8988T (cell line): ENCODE measurements at regions not wholly inside any gene's neighbourhood (a gene's known extent, or its start where the extent isn't known, plus 50 kb on each side); places are given as distances from the start of the nearest gene placed in this dataset.

Experiments used
- DNase-seq: peaks from one replicate; pipeline ENCODE4 v3.0.0; 2011

DNA sequence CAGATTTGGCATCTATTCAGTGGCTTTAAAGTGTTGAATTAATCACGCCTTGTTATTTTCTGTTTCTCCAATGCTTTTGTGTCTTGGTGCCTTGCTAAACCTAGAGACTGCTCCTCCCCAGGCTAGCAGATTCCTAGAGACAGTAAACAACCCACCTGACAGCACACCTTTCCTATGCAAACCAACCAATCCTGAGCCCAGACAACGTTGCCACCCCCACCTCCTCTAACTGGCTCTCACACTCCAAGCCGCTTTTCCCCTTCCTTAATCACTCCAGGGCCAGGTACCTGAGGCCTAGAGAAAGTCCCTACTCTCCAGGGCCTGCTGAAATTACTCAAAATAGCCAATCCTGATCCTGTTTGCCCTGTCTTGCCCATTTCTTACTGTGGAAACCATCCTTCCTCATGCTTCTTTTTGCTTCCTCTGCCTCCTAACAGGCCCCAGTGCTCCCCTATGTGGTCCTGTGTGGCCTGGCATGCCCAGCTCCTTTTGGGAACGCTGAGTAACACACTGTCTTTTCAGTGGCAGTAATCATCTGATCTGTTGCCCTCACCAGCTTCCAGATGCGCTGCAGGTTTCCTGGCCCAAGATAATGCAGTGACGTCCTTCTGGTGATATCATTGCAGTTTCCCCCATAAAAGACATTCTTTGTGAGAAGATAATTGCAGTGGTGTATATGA is 53.4 kb downstream of the GAS1 start:
- DNase-seq = no peak

- DNase-seq = no peak
These were observed 54.7 kb downstream of the GAS1 start for GRCh38 chr9:86892576-86892975.

- no peak for DNase-seq
These were observed 55.3 kb downstream of the GAS1 start for GRCh38 chr9:86891886-86892437.

DNA sequence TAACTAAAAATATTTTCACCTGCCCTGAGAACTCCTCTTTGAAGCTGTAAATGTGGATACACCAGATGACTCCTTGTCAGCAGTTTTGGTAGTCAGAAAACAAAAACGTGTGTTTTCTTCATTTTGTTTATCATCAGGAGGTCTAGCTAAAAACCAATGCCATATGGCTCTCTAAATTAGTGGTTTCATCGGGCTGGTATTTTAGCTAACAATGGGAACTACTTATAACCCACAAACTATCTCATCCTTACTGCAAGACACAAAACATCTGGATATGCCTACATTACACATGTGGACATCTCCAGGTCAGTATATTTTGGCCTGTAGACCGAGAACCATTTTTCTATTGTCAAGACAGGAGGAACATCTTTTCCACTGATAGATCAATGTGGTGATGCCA is 56.2 kb downstream of the GAS1 start:
- DNase-seq = no peak

GRCh38 chr9:86885232-86885631 is 62.1 kb downstream of the GAS1 start:
- no peak for DNase-seq

DNA sequence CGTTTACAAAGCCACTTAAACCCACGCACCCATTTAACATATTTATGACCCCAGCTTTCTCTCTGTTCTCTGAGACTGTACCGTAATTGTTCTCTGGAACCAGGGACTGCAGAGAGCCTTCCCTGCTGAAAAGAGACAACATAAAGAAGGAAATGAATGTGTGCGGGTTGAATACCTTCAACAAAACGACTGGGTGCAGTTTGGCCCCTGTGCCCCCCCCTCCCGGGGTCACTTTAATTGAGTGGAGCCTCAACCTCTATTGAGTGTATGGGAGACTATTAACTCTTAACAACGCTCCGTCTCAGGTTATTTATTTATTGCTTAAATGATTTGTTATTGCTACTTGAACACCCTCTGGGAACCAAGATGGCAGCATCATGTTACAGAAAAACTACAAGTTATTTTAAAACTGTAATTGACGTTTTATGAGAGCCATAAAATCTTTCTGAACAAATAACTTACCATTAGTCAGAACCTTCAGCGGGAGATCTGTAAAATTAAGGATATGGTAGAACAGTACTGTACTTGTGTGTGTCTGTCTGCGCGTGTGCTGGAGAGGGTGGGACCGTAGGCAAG is 70.6 kb downstream of the GAS1 start:
- no peak for DNase-seq

DNA sequence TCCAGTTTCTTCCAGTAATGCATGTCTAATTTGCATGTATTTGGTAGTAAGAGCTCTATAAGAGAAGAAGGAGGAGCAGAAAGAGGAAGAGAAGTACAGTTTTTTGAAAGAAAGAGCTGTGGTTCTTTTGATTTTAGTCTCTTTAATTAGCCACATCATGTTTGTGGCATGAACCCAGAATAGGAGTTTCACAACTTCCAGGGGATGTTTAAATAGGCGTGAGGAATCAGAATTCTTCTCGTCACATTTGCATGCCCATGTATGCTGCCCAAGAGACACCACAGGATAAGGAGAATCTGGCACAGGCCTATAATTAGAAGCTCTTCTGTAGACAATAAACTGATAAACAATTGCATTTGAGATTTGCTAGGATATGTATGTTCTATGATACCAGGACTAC is 78.7 kb downstream of the GAS1 start:
- DNase-seq = no peak

DNA sequence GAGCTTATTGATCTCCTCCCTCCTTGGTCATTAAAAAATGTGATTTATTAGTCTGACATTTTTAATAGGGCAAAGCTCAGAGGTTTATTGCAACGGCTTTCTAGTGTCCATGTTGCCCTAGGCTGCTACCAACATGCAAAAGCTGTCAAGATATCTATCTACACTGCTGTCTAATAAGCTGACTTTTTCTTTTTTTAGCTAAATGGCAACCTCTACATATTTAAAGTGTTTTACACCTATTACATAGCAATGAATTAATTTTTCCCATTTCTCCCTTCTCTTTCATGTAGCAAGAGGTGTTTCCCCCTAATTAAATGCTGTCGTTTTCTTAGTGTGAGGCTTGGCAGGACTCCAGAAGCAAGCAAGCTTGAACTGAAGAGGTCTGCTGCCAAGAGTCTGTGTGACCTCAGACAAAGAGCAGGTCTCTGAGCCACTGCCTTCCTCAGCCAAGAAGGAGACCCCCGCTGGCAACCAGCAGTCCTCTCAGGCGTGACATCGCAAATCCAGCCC is 79.4 kb downstream of the GAS1 start:
- no peak for DNase-seq

- no peak for DNase-seq
These were observed 81.4 kb downstream of the GAS1 start for GRCh38 chr9:86865952-86866351.

DNA sequence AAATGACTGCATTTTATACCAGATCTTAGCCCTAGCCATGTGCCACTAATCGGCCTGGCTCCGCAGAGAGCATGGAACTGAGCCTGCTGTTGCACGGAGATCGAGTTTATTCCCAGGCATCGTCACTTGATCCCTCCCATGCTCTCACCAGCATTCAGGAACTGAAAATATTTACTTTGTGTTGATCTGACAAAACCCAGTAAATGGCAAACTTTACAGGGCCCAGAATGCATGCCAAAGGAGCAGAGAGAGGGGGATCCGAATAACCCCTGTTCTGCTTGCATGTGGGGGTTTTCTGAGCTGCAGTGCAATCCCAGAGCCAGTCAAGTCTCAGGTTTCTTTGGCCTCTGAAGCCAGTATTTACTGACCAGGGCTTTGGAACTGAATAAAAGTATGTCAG is 87.3 kb downstream of the GAS1 start:
- no peak for DNase-seq

GRCh38 chr9:86859056-86859455 is 88.2 kb downstream of the GAS1 start:
- DNase-seq = no peak

GRCh38 chr9:86858009-86858408 is 89.3 kb downstream of the GAS1 start:
- DNase-seq = no peak

- DNase-seq = no peak
These were observed 91.0 kb downstream of the GAS1 start for GRCh38 chr9:86856259-86856658.

GRCh38 chr9:86854898-86855523 is 92.3 kb downstream of the GAS1 start:
- DNase-seq = no peak

- no peak for DNase-seq
These were observed 100.7 kb downstream of the GAS1 start for GRCh38 chr9:86846656-86847055.

- no peak for DNase-seq
These were observed 104.1 kb downstream of the GAS1 start for GRCh38 chr9:86843206-86843605.

GRCh38 chr9:86842573-86842972 is 104.7 kb downstream of the GAS1 start:
- no peak for DNase-seq

- no peak for DNase-seq
These were observed 107.8 kb downstream of the GAS1 start for GRCh38 chr9:86839522-86839921.

DNA sequence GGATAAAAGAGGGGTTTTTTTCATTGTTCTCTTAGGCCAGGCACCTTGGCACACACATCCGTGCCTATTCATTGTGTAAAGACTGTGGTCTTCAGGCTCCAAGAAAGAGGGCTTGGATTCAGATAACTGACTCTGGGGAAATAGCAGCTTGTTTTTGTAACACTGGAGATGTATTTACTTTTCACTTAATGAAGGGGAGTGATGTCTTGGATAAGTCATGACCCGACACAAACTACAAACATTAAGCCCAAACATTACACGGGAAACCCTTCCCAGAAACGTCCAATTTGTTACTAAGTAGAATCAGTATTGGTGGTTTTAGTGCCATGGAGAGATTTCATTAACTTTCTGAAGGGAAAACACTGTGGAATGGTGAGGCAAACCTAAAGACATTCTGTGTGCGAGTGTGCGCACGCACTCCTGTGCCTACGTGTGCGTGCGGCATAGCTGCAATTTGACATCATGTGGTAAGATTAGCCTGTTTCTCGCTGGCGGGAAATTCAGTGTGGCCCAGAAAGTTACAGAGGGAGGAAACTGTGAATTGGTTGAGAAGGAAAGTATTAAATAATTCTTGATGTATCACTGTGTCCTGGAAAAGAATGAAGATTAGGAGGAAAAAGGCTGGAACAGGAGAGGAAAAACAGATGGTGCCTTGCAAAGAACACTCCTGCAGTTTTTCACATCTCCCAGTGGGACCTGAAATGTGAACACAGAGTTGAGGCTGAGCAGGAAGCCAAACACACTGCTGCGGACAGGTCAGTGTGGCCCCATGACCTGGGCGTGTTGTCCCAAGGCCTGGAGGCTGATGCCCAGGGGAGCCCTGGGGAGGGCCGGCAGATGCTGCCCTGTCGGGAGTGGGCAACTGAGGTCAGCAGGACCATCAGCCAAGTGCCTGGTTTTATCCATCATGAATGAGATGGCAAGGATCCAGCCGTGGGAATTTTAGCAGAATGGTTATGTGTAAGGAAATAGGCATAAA is 108.5 kb downstream of the GAS1 start:
- DNase-seq = no peak

DNA sequence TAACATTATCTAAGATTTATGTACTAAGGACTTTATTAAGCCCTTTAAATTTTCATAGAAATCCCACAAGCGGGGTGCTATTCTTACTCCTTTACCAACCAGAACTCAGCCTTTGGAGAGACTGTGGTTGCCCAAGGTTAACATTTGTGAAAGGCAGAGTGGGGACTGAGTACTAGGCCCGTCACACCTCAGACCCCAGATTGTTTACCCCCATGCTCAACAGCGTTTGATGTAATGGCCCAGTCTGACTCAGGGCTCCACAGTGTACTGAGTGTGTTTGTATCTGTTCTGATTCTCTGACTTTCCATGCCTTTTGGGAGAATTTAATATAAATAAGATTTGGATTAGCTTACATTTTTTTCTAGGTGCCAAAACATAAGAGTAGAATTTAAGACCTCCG is 110.0 kb downstream of the GAS1 start:
- no peak for DNase-seq

- no peak for DNase-seq
These were observed 110.5 kb downstream of the GAS1 start for GRCh38 chr9:86836797-86837196.

GRCh38 chr9:86836266-86836665 is 111.0 kb downstream of the GAS1 start:
- DNase-seq = no peak

DNA sequence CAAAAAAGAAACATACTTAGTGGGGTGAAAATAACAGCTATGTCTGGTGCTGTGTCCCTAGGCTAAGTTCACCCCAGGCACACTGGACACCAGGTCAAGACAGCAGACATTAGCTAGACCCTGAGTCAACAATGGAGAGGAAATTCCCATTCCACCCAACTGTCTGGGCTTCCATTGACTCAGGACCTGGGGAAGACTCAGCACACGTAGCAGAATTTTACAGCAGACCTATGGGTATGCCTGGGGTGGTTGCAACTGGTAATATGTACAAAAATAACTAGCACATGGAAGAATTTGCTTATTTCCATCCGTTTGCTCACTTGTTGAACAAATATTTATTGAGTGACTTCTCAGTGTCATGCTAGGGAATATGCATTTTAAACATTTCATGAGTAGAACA is 117.0 kb downstream of the GAS1 start:
- DNase-seq = no peak
